Lower leg skin (tissue), 4 donors: ENCODE measurements at regions not wholly inside any gene's neighbourhood (a gene's known extent, or its start where the extent isn't known, plus 50 kb on each side); places are given as distances from the start of the nearest gene placed in this dataset.

Experiments used
- DNase-seq, 2 donors: peaks; one replicate each; pipeline ENCODE4 v3.0.0-alpha.2; 2019; ENCODE audit warnings: low spot score in 2 of 2
- H3K4me3 ChIP-seq: fragments of 200-600 bp; sonication (generic); 2 replicates; pipeline ENCODE4 v1.5.1; 2017; ENCODE audit warnings: mild to moderate bottlenecking, low read depth; ENCODE audit not compliant: poor library complexity, severe bottlenecking
- CTCF ChIP-seq, 3 donors: fragments of 450-650 bp; IDR thresholded peaks; one replicate each; pipeline ENCODE4 v1.5.1; 2016; ENCODE audit warnings: antibody characterized with exemption in 3 of 3, mild to moderate bottlenecking in 3 of 3, moderate library complexity in 2 of 3
- POLR2A ChIP-seq, 2 donors: fragments of 450-650 bp; IDR thresholded peaks; one replicate each; pipeline ENCODE4 v1.6.1; 2016 to 2017; ENCODE audit warnings: antibody characterized with exemption in 2 of 2, mild to moderate bottlenecking in 1 of 2, moderate library complexity in 1 of 2
- WGBS, 2 donors: methylation state at CpG; one replicate each; pipeline ENCODE4 v1.1.5; 2018; 5-methylcytosine and 5-hydroxymethylcytosine counted together
- intact Hi-C: fragments of 100-400 bp; cut with DNase I; formaldehyde crosslinking; loops from one replicate; pipeline ENCODE4 v1.15.0; 2023; ENCODE audit warnings: low total_unique reads

- 81 to 87% methylated on average over 4 of the region's 4 CpGs for WGBS, 2 donors
- intact Hi-C loops = no loop called here
- TF ChIP-seq POLR2A (IDR thresholded peaks at IDR 0.05) (no peak), CTCF (IDR thresholded peaks at IDR 0.05) (no peak)
- no peak overlapping the region for H3K4me3 ChIP-seq
- DNase-seq = no peak
Observed at GRCh38 chr9:73264631-73265030, 113.0 kb downstream of the ANXA1 start.

- H3K4me3 ChIP-seq = no peak overlapping the region
- 87% methylated on average over 4 of the region's 4 CpGs for WGBS, 2 donors
- TF ChIP-seq POLR2A (IDR thresholded peaks at IDR 0.05) (no peak), CTCF (IDR thresholded peaks at IDR 0.05) (no peak)
- intact Hi-C loops = no loop called here
- DNase-seq = no peak
Observed at GRCh38 chr9:73265876-73266275, 114.2 kb downstream of the ANXA1 start.

GRCh38 chr9:73269430-73270101 lies 117.9 kb downstream of the ANXA1 start:
- TF ChIP-seq CTCF (IDR thresholded peaks at IDR 0.05) = no peak
- TF ChIP-seq POLR2A (IDR thresholded peaks at IDR 0.05) = no peak
- H3K4me3 ChIP-seq = no peak overlapping the region
- 35 to 41% methylated on average over 4 of the region's 4 CpGs for WGBS, 2 donors
- no peak for DNase-seq
- intact Hi-C loops = no loop called here

GRCh38 chr9:73270967-73271721 lies 119.5 kb downstream of the ANXA1 start:
- no peak for DNase-seq
- H3K4me3 ChIP-seq = no peak overlapping the region
- 50 to 54% methylated on average over 3 of the region's 3 CpGs for WGBS, 2 donors
- TF ChIP-seq POLR2A (IDR thresholded peaks at IDR 0.05) = no peak
- intact Hi-C loops = no loop called here

GRCh38 chr9:73280113-73280512 lies 128.4 kb downstream of the ANXA1 start:
- 60 to 61% methylated on average over 3 of the region's 3 CpGs for WGBS, 2 donors
- DNase-seq = no peak
- intact Hi-C loops = no loop called here
- TF ChIP-seq CTCF (IDR thresholded peaks at IDR 0.05) (no peak), POLR2A (IDR thresholded peaks at IDR 0.05) (no peak)
- H3K4me3 ChIP-seq = no peak overlapping the region

GRCh38 chr9:73284377-73284776 lies 132.7 kb downstream of the ANXA1 start:
- DNase-seq = no peak
- intact Hi-C loops = no loop called here
- no peak for TF ChIP-seq CTCF (IDR thresholded peaks at IDR 0.05)
- no peak for TF ChIP-seq POLR2A (IDR thresholded peaks at IDR 0.05)
- no peak overlapping the region for H3K4me3 ChIP-seq
- WGBS, 2 donors = 84 to 86% methylated on average over 9 of the region's 9 CpGs
